DMS53 treated with DMSO at 0.1 percent for 48 hours (cell line): ENCODE measurements at regions not wholly inside any gene's neighbourhood (a gene's known extent, or its start where the extent isn't known, plus 50 kb on each side); places are given as distances from the start of the nearest gene placed in this dataset.

ENCODE experiments used
- DNase-seq: peaks from one replicate; lab custom pipeline; 2025; ENCODE audit not compliant: unreplicated experiment; lab: John Stamatoyannopoulos, UW

DNA sequence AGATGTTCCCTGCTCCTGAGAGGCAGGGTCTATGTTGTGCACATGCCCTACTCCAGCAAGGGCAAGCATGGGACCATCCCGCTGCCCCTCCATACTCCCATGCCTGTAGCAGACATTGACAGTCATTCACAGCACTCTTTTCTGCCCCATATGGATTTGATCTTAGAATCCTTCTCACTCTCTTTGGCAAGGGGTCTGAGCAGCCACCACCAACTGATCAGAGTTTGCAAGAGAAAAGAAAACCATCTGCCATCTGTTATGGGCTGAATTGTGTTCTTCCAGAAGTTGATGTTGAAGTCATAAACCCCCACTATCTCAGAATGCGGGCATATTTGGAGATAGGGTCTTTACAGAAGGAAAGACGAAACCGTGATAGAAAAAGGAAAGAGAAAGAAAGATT is 315.1 kb upstream of the CLINT1 start:
- no peak for DNase-seq

DNA sequence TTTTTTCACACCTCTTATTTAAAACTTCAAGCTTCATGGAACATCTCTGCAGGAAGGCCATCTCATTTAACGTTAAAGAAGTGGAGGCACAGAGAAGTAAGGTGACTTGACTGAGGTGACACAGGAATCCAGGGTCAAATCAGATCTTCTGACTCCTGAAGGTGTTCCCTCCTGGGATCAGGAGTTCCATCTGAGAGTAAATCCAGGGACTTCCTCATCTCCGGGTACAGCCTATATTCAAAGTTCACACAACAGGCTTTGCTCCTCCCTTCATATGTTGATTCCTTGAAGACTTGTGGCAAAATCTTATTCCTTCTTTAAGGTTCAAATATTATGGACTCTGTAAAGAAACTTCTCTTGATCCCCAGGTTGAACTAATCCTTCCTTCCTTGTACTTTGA is 313.1 kb upstream of the CLINT1 start:
- no peak for DNase-seq

DNA sequence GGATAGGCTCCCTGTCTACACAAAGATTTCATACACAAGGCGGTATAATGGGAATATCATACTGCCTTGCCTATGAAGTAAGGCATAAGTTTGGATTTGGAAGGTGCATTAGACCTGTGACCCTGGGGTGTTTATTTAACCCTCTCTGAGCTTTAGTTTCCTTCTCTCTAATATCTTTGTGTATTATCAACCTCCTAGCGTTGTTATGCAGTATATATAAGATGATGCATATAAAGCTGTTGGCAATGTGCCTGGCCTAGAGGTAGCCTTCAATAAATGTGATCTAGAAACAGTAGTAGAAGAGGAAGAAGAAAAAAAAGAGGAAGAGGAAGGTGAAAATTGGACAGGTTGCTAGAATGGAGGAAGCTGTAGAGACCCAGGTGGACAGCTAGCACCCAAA is 311.6 kb upstream of the CLINT1 start:
- DNase-seq, result no peak

DNA sequence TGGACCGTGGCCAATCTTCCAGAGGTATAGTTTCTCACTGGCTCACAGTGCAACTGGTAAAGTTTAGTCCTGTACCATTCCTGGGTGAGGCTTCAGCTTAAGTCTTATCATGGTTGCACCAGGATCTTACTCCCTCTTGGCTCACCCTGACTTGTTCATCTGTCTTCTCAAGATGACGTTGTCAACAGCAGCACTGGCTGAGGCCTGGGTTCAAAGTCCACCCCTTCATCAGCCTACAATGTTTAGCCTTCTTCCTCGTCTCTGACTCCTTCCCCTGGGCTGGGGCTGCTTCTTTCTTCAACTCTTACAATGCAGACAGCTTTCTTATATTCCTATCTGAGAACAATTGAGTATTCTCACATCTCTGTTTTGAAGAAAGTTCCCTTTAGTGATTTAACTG is 311.1 kb upstream of the CLINT1 start:
- no peak for DNase-seq

DNA sequence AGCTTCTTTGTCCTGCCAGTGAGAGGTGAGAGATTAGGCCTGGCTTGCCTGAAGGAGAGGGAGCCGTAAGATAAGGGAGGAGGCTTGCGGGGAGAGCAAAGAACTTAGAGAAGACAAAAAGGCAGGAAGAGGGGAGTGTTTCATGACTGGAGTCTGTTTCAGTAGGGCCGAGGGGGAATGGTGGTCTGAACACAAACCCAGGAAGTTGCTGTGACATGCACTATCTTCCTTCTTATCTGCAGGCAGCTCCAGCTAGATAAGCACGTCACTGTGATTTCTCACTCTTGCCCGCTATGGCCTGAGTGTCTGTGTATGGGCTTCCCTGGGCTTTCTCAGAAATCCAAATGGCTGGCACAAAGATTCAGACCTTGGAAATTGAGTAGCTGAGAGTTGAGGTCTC is 307.5 kb upstream of the CLINT1 start:
- no peak for DNase-seq

DNA sequence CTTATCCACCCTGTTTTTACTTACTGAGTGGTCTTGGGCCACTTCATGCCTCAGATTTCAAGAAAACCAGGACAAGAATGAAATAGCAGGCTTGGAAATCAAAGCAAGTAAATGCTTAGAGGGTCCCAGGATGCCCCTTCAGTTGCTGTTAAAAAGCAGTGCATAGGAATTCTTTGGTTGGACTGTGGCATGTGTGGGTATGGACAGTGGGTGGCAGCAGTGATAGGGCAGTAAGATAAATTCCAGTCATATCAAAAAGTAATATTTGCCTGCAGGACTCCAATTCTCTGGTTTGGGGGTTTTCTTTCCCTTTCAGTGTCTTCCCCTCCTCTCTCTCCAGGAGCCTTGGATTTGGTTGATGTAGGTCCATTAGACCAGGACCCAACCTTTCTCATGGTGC is 306.7 kb upstream of the CLINT1 start:
- no peak for DNase-seq

DNA sequence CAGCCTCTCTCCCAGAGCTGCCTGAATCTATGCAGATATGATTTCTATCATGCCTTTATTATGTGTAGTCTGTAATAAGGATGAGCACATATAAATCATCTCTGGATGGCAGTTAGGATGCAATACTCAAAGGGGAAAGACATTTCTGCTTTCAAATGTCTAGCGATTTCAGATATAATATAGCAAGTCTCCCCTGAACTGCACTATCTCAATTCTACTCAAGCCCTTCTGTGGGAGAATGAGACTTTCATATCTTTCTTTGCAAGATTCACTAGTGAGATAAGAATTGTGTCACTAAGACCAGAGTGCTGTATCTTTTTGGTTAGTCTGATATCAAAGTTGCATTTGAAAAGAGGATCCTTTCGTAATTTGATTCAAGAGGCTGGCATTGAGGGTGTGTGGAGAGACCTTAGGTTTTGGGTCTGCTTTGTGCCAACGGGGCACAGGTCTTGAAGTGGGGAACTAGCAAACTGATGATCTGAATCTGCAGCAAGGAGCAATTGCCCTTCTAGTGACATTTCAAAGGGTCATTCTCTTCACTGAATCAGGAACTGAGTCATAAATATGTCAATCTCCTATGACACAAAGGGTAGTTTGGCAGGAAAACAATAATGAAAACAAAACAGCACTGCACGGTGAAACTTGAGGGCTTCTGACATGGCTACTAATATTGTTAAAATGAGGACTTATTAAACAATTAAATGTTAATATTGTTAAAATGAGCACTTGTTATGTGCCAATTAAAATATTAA is 305.5 kb upstream of the CLINT1 start:
- no peak for DNase-seq

DNA sequence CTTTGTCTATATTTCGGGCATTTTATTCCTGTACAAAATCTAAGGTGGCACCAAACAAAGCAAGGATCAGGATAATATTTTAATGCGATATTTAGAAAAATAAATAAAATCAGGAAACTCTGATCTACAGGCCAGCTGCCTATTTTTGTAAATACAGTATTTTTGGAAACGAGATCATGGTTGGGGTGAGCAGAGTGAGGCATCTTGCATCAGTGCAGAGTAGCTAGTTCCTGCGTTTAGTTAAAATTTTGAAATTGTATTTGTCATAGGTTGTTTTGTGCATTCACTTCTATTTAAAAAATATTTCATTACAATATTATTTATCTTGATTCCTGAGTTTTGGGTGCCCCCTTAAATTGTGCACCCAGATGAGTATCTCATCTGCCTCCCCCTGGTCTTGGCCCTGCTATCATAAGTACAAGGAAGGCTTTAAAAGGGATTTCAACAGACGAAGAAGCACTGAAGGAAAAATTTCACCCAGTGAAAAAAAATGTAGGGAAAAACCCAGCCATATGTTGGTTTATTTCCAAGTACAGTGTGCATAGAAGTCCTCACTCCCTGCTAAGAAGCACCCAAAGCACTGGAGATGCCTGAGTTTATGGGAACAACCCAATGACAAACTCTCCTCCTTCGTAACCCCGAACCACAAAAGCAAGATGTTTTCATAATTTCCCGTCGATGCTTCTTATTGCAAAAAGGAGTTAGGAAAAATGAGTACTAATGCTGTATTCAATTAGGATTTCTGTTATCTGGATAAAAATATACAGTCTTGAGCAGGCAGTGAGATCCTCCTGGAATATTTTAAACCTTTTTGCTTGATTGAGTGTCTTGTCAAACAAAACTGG is 304.7 kb upstream of the CLINT1 start:
- no peak for DNase-seq

DNA sequence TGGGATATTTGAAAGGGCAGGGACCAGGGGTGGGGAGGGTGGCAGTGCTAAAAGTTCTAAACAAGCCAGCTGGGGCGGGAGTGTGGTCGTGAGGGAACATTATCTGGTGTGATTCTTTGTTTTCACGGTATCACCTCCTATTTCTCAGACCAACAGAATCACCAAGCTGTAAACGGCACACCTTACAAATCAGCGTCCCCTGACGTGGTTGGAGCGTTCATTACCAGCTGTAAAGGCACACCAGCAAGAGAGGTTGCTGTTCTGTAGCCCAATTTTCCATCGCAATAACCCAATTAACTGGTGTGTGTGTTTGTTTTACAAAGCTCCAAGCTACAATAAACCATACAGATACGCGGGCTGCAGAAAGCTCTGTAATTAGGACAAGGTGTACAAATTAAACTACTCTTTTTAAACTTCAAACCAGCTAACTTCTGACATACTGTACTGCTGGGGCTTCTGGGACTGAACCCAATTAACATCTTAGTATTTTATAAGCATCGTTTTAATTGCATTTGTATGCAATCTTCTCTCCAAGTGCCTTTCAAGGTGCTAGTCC is 303.6 kb upstream of the CLINT1 start:
- no peak for DNase-seq

DNA sequence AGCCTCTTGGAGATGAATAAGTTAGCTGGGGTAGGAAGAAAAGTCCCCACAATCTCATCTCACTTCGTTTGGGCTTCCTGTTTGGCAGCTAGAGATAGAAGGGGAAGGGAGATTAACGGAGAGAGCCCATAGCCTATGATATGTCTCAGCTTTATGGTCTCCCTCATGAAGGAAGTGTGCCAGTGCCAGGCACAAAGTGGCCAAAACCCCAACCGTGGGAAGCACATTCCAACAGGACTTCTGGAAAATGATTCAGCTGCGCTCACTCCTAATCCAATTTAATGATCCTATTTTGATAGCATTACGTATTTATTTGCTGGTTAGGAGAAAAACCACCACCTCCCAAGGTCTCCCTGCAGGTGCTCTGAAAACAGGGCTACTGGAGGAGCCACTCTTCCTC is 303.1 kb upstream of the CLINT1 start:
- no peak for DNase-seq

DNA sequence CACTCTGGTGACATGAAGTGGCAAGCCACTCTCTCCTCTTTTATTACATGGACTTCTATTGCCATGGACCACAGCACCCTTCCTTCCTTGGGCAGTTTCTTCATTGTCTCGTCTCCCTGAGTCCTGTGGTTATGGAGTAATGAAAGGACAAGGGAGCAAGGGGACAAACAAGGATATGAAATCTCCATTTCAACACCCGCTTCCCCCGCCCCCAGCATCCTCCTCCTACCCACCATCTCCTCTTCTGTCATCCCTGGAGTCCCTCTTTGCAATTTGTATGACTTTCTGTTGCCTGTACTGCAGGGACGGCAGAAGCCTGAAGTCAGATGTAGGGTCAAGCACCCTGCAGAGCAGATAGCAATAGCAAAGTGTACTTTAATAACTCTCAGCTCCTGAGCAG is 300.7 kb upstream of the CLINT1 start:
- DNase-seq, result no peak

DNA sequence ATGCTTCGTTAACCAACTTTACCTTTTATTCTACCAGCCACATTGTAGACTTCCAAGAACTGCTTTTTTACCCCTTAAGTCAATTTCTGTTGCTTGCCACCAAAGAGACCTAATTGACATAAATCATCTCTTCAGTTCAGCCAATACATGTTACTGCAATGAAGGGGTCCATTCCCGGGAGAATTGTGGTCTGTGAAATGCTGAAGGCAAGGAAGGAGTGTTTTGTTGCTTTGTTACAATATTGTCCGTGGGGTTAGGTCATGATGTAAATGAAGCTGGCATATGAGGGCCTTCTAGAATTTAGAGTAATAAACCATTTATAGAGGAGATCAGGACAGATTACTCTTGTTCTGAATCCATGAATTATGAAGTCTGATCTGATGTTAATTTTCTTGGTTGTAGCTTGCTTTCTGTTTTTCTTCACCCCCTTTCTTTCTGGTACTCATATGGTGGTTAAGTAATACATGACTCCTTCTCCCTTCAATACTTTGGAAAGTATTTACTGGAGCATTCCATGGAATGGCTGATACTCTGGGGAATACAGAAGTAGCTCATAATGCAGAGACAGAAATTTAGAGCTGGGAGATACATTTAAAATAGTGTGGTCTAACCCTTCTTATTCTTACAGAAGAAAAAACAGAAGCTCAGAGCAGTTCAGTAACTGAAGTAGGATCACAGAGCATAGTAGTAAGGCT is 297.0 kb upstream of the CLINT1 start:
- no peak for DNase-seq

DNA sequence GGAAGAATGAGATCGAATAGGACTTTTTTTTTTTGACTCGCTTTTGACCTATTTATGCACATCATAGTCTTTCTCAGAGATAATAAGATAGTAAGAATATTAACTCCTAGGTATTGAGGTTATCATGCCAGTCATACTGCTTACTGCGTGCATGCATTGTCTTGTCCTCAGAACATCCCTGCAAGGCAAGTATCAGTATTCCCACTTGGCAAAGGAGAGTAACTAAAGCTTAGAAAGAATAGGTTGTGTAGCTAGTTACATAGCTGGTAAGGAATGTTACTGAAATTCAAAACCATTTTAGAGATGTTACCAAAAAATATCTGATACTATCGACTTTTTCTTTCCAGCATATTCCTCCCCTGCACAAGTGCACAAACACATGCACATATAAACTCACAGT is 296.1 kb upstream of the CLINT1 start:
- no peak for DNase-seq

DNA sequence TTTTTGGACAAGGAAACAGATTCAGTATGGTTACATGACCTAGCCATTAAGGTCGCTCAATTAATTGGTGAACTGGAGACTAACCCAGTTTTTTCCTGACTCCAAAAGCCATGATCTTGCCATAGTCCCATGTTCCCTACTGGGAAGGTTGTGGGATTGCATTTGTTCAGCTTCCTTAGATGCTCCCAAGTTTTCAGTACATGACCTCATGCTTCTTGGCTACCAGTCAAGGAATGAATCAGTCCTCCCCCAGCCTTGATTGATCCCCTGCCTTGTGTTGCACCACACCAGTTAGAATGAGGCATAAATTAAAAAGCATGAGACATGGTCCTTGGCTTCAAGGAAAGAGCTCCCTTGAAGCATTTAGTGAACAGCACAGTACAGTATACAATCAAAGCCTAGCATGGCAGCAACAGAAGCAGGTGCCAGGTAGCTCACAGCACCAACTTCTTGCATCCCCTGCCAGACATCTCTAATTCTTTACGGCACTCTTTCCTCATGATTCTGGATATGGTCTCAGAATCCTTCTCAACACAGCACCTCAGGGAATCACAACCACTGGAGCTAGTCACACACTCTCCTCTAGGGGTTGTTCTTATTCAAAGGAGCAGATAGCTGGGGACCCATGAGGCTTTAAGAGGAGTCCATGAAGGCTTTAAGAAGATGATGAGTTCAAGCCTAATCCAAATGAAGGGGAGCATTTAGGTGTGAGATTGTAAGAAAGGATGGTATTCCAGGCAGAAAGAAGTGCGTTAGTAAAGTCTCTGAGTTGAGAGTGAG is 295.5 kb upstream of the CLINT1 start:
- DNase-seq, result no peak

DNA sequence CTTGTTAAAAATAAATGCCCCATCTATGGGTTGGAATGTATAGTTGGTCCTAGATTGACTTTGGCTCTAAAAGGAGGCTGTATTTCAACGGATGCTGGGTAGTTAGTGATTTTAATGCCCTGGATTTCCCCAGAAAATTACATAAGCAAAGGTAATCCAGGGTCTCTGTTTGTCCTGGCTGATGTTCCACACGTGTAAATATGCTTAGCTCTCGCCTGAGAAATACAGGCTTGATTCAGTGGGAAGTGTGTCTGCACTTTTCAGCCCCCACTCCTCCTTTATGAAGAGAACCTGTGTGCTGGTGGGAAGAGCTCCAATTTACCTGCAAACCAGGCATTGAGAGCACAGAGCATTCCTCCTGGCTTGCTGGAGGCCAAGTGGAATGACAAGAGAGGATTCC is 294.6 kb upstream of the CLINT1 start:
- no peak for DNase-seq

DNA sequence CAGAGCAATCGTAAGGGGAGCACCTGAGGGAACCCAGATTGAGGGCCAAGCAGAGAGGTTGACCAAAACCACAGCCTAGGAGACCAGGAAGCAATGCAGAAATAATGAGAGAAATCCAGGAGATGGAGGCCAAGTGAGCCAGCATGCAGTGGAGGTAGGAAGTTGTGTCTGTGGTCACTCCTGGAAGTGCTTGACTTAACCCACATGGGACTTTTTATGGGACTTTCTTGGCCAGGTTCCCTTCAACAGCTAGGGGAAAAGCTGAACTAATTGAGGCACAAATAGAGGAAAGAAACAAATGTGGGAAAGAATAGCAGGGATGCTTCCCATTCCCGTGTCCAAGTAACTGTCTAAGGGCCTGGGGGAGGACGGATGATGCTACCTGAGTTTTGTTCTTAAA is 293.2 kb upstream of the CLINT1 start:
- DNase-seq, result no peak

DNA sequence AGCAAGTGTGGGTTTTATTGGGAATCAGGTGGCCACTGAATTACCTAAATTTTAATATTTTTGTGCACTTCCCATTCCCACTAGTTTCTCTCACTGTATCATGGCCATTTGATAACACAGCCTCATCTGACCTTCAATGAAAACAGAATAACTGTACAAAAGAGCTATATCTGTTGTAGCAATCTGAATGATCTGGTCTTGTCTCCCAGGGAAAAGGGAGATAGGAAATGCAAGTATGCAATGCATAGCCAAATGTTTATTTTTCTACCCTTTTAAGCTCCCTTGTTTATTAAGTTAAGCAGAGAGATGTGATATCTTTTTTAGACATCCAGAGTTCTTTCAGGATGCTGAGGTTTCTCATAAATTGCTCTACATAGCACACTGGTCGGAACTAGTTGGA is 288.3 kb upstream of the CLINT1 start:
- DNase-seq, result no peak

DNA sequence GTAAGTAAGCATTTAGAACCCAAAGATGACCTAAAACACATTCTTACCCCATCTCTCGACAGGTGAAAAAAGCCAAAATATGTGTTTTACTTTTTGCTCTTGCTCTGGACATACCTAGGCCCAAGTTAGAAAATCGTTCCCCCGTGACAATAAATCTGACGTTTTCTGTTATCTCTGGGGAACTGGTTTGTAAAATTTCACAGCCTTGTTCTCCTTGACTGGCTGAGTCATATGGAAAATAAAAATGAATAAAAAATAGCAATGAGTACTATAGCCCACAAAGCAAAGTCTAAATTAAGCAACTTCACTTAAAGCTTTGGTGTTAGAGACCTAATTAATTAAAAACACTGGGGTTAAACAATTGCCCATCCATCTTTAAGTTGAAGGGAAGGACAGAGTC is 286.9 kb upstream of the CLINT1 start:
- DNase-seq, result no peak

DNA sequence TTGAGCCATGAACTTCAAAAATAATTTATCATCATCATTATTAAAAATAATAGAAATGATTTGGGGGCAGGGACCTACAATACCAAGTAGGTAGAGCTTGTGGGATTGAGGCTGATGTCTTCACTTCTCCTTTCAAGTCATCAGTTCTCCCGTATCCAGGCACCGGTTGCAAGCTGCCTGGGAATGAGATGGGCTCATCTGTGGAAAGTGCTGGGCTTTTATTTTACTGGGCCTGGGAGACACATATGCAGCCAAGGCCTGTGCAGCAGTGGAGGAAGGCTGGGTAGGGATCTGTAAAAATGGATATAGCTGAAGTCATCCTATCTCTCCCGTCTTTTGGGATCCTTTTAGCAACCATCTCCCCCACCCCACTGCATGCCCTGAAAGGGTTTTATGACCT is 284.1 kb upstream of the CLINT1 start:
- DNase-seq, result no peak

DNA sequence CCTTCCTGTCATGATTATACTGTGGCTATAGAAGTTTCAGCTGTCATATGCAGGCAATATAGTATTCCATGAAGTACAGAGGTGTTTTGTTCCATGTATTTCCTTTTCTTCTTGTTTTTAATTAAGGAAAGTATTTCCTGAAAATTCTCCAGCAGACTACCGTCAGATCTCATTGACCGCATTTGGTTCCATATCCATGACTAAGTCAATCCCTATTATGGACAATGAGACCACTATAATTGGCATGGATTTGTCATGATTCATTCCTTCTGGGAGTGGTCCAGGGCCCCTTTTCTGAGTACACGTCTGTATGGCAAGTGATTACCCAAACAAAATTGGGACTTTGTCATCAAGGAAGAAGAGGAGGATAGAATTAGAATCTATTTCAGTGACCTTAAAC is 283.2 kb upstream of the CLINT1 start:
- no peak for DNase-seq

DNA sequence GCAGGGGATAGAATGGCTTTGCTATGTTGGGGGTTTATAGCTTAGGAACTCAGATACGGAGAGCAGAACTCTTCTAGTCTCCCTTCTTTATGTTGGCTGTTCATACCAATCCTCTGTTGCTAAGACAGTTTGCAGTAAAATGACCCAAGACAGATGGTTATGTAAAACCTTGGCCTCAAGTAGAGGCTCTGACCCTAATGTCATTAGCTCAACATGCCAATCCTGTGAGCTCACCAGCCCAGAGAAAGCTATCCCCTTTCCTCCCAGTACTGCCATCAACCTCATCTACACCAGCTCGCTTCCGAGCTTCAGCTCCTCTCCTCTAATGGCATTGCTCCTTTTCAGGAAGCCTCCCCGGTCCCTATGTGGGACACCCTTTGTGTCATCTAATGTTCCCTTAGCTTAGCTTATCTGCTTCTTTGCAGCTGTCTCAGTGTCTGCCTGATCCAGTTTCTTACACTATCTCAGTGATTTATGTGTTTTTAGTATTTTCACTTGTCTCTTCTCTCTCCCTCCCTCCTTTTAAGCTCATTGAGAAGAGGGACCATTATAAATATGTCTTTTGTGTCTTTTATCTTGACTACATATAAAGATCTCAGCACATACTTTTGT is 281.3 kb upstream of the CLINT1 start:
- no peak for DNase-seq
